WTC11 (cell line): ENCODE measurements at regions not wholly inside any gene's neighbourhood (a gene's known extent, or its start where the extent isn't known, plus 50 kb on each side); places are given as distances from the start of the nearest gene placed in this dataset.

Experiments
- ATF3 ChIP-seq: sonication (generic); formaldehyde crosslinking; conservative IDR thresholded peaks from 2 replicates; pipeline ENCODE4 v1.8.1; 2022; ENCODE audit warnings: mild to moderate bottlenecking, missing genetic modification reagents
- CTCF ChIP-seq: fragments of 200-600 bp; IDR thresholded peaks from 2 replicates; pipeline ENCODE4 v1.8.0; 2022; ENCODE audit warnings: antibody characterized with exemption
- FOXP1 ChIP-seq: sonication (generic); formaldehyde crosslinking; IDR thresholded peaks from 2 replicates; pipeline ENCODE4 v1.8.0; 2022; ENCODE audit warnings: missing genetic modification reagents, mild to moderate bottlenecking, moderate library complexity, borderline replicate concordance
- SP1 ChIP-seq: sonication (generic); formaldehyde crosslinking; conservative IDR thresholded peaks from 2 replicates; pipeline ENCODE4 v1.8.1; 2022; ENCODE audit warnings: missing genetic modification reagents
- USF2 ChIP-seq: sonication (generic); formaldehyde crosslinking; IDR thresholded peaks from 2 replicates; pipeline ENCODE4 v1.8.1; 2023; ENCODE audit warnings: mild to moderate bottlenecking, missing genetic modification reagents, moderate library complexity
- TF ChIP-seq, protein P1 (sequence below): fragments of 250-450 bp; sonication (Bioruptor Pico); IDR thresholded peaks from 2 replicates; pipeline ENCODE4 v1.9.0; 2021; ENCODE audit warnings: moderate library complexity, mild to moderate bottlenecking, inconsistent platforms, borderline replicate concordance
- TF ChIP-seq, protein P2 (sequence below): sonication (generic); formaldehyde crosslinking; IDR thresholded peaks from 2 replicates; pipeline ENCODE4 v1.8.1; 2023; ENCODE audit warnings: mild to moderate bottlenecking, missing genetic modification reagents
- TF ChIP-seq, protein P3 (sequence below): fragments of 250-450 bp; sonication (Bioruptor Pico); IDR thresholded peaks from 2 replicates; pipeline ENCODE4 v1.9.0; 2021; ENCODE audit warnings: mild to moderate bottlenecking

DNA sequence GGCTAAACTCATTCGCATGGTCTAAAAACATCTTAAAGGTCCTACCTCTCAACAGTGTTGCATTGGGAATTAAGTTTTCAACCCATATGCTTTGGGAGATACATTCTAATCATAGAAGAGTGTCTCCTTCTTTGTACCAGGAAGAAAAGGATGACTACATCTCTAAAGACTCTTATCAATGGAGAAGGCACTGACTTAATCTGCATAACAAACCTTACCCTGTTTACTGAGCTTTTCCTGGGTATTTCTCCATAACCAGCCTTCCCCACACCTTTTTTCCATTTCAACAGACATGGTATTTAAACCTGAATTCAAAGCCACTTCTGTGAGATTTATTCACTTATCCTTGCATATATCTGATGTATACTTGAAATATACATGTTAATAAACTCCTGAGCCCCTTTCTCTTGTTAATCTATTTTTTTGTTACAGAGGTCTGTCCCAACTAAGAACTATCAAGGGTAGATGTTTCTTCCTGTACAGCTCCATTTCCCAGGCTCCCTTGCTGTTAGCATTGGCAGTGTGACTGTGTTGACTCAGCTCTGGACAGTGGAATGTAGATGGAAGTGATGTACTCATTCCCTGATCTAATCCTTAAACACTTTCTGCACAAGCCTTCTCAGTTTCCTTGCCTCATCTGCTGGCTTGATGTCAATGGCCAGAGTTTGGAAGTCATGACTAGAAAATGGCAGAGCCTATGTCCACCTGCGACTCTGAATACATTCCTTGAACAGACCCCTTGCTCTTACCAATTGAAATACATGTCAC, 148.9 kb upstream of the CPEB2 start:
- TF ChIP-seq ATF3 (CRISPR knock-in tag) (no peak), FOXP1 (CRISPR knock-in tag) (no peak), USF2 (CRISPR knock-in tag) (no peak), SP1 (CRISPR knock-in tag) (no peak), CTCF (no peak)
- TF ChIP-seq, protein P1, sequence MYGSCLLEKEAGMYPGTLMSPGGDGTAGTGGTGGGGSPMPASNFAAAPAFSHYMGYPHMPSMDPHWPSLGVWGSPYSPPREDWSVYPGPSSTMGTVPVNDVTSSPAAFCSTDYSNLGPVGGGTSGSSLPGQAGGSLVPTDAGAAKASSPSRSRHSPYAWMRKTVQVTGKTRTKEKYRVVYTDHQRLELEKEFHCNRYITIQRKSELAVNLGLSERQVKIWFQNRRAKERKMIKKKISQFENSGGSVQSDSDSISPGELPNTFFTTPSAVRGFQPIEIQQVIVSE: no peak
- TF ChIP-seq, protein P2, sequence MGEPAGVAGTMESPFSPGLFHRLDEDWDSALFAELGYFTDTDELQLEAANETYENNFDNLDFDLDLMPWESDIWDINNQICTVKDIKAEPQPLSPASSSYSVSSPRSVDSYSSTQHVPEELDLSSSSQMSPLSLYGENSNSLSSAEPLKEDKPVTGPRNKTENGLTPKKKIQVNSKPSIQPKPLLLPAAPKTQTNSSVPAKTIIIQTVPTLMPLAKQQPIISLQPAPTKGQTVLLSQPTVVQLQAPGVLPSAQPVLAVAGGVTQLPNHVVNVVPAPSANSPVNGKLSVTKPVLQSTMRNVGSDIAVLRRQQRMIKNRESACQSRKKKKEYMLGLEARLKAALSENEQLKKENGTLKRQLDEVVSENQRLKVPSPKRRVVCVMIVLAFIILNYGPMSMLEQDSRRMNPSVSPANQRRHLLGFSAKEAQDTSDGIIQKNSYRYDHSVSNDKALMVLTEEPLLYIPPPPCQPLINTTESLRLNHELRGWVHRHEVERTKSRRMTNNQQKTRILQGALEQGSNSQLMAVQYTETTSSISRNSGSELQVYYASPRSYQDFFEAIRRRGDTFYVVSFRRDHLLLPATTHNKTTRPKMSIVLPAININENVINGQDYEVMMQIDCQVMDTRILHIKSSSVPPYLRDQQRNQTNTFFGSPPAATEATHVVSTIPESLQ (CRISPR knock-in tag): no peak
- TF ChIP-seq, protein P3, sequence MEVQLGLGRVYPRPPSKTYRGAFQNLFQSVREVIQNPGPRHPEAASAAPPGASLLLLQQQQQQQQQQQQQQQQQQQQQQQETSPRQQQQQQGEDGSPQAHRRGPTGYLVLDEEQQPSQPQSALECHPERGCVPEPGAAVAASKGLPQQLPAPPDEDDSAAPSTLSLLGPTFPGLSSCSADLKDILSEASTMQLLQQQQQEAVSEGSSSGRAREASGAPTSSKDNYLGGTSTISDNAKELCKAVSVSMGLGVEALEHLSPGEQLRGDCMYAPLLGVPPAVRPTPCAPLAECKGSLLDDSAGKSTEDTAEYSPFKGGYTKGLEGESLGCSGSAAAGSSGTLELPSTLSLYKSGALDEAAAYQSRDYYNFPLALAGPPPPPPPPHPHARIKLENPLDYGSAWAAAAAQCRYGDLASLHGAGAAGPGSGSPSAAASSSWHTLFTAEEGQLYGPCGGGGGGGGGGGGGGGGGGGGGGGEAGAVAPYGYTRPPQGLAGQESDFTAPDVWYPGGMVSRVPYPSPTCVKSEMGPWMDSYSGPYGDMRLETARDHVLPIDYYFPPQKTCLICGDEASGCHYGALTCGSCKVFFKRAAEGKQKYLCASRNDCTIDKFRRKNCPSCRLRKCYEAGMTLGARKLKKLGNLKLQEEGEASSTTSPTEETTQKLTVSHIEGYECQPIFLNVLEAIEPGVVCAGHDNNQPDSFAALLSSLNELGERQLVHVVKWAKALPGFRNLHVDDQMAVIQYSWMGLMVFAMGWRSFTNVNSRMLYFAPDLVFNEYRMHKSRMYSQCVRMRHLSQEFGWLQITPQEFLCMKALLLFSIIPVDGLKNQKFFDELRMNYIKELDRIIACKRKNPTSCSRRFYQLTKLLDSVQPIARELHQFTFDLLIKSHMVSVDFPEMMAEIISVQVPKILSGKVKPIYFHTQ (CRISPR knock-in tag): no peak
